ENCODE measurements at regions not wholly inside any gene's neighbourhood (a gene's known extent, or its start where the extent isn't known, plus 50 kb on each side); places are given as distances from the start of the nearest gene placed in this dataset.

GRCh38 chr2:29974086-29974485 is 52.7 kb upstream of the ALK start:
- no peak overlapping the region for H3K4me3 ChIP-seq (ENCODE audit: insufficient read depth, low read length, poor library complexity, severe bottlenecking)
- no peak overlapping the region for H2AFZ ChIP-seq (ENCODE audit: low read depth, low read length, severe bottlenecking)
- TF ChIP-seq CTCF (IDR thresholded peaks at IDR 0.05; ENCODE audit: insufficient read depth, low read length, poor library complexity, severe bottlenecking) (no peak), EZH2phosphoT487 (conservative IDR thresholded peaks at IDR 0.05; ENCODE audit: low read length) (no peak)
- no peaks in the 10 kb centered on the region for H3K79me2 ChIP-seq (ENCODE audit: insufficient read depth, low read length)
- H3K4me2 ChIP-seq (ENCODE audit: low read depth, low read length, poor library complexity, severe bottlenecking): no peak overlapping the region
- no peaks in the 10 kb centered on the region; the same call in 1 of the 2 replicates for H3K9me2 ChIP-seq (replicated peaks; ENCODE audit: insufficient read depth, low read length)
- H3K36me3 ChIP-seq (ENCODE audit: low read length): no peaks in the 10 kb centered on the region
- no peak overlapping the region for H3K27ac ChIP-seq (ENCODE audit: low read depth, low read length)
- H3K9me3 ChIP-seq (ENCODE audit: insufficient read depth, low read length): no peaks in the 10 kb centered on the region
- H3K27me3 ChIP-seq (ENCODE audit: low read length): no peaks in the 10 kb centered on the region
- no peak overlapping the region for H3K9ac ChIP-seq (ENCODE audit: low read length)
- no peaks in the 10 kb centered on the region for H3F3A ChIP-seq (ENCODE audit: insufficient read depth)
- H4K20me1 ChIP-seq (ENCODE audit: low read depth, low read length): no peaks in the 10 kb centered on the region

- no peaks in the 10 kb centered on the region for H3K79me2 ChIP-seq (ENCODE audit: insufficient read depth, low read length)
- H3K4me2 ChIP-seq (ENCODE audit: low read depth, low read length, poor library complexity, severe bottlenecking): no peak overlapping the region
- no peaks in the 10 kb centered on the region for H3F3A ChIP-seq (ENCODE audit: insufficient read depth)
Observed at GRCh38 chr2:29977284-29977683, 55.9 kb upstream of the ALK start.

GRCh38 chr2:29981402-29981801 is 60.0 kb upstream of the ALK start:
- Histone ChIP-seq H3K36me3 (ENCODE audit: low read length) (no peaks in the 10 kb centered on the region), H3K4me3 (ENCODE audit: insufficient read depth, low read length, poor library complexity, severe bottlenecking) (no peak overlapping the region), H3K9me3 (ENCODE audit: insufficient read depth, low read length) (no peaks in the 10 kb centered on the region), H3K27me3 (ENCODE audit: low read length) (no peaks in the 10 kb centered on the region), H3K9ac (ENCODE audit: low read length) (no peak overlapping the region), H3K4me2 (ENCODE audit: low read depth, low read length, poor library complexity, severe bottlenecking) (no peak overlapping the region), H3K27ac (ENCODE audit: low read depth, low read length) (no peak overlapping the region), H3K9me2 (replicated peaks; ENCODE audit: insufficient read depth, low read length) (no peaks in the 10 kb centered on the region), H3K79me2 (ENCODE audit: insufficient read depth, low read length) (no peaks in the 10 kb centered on the region), H2AFZ (ENCODE audit: low read depth, low read length, severe bottlenecking) (no peak overlapping the region), H4K20me1 (ENCODE audit: low read depth, low read length) (no peaks in the 10 kb centered on the region), H3F3A (ENCODE audit: insufficient read depth) (no peaks in the 10 kb centered on the region)
- TF ChIP-seq CTCF (IDR thresholded peaks at IDR 0.05; ENCODE audit: insufficient read depth, low read length, poor library complexity, severe bottlenecking): no peak
- no peak for TF ChIP-seq EZH2phosphoT487 (conservative IDR thresholded peaks at IDR 0.05; ENCODE audit: low read length)

More at GRCh38 chr2:29977284-29977683, 55.9 kb upstream of the ALK start:
- H3K27ac ChIP-seq (ENCODE audit: low read depth, low read length): no peak overlapping the region
- H3K9me2 ChIP-seq (replicated peaks; ENCODE audit: insufficient read depth, low read length): no peaks in the 10 kb centered on the region; the same call in 1 of the 2 replicates
- no peak overlapping the region for H2AFZ ChIP-seq (ENCODE audit: low read depth, low read length, severe bottlenecking)
- H3K9me3 ChIP-seq (ENCODE audit: insufficient read depth, low read length): no peaks in the 10 kb centered on the region
- no peak overlapping the region for H3K9ac ChIP-seq (ENCODE audit: low read length)
- no peaks in the 10 kb centered on the region for H3K27me3 ChIP-seq (ENCODE audit: low read length)
- no peak for TF ChIP-seq EZH2phosphoT487 (conservative IDR thresholded peaks at IDR 0.05; ENCODE audit: low read length)
- TF ChIP-seq CTCF (IDR thresholded peaks at IDR 0.05; ENCODE audit: insufficient read depth, low read length, poor library complexity, severe bottlenecking): no peak
- no peaks in the 10 kb centered on the region for H3K36me3 ChIP-seq (ENCODE audit: low read length)
- no peak overlapping the region for H3K4me3 ChIP-seq (ENCODE audit: insufficient read depth, low read length, poor library complexity, severe bottlenecking)
- no peaks in the 10 kb centered on the region for H4K20me1 ChIP-seq (ENCODE audit: low read depth, low read length)

All from SU-DHL-6 (cell line).